KG1 (cell line): ENCODE measurements at regions not wholly inside any gene's neighbourhood (a gene's known extent, or its start where the extent isn't known, plus 50 kb on each side); places are given as distances from the start of the nearest gene placed in this dataset.
"Not testable (repeated sequence)": the region's sequence is repeated elsewhere in the genome, so short reads cannot be mapped to it uniquely, and the experiment has no call there.

Source experiments
- DNase-seq: peaks from one replicate; lab custom pipeline; 2025; lab: John Stamatoyannopoulos, UW

GRCh38 chr10:128579280-128579865 lies 453.1 kb upstream of the MKI67 start:
- no peak for DNase-seq

GRCh38 chr10:128579901-128580300 lies 453.7 kb upstream of the MKI67 start:
- DNase-seq, result no peak

DNA sequence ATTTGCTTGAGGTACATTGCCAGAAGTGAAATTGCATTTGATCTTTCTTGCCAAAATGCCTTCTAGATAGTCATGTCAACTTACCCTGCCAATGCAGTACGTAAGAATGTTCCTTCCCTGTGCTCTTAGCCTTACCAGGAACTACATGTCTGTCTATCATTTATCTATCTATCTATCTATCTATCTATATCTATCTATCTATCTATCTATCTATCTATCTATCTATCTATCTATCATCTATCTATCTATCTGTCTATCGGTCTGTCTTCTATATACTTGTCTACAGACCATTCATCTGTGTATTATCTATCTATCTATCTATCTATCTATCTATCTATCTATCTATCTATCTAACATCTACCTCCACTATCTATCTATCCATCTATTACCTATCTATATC lies 456.9 kb upstream of the MKI67 start:
- DNase-seq, result not testable (repeated sequence)

GRCh38 chr10:128586599-128586998 lies 460.4 kb upstream of the MKI67 start:
- not testable (repeated sequence) for DNase-seq

DNA sequence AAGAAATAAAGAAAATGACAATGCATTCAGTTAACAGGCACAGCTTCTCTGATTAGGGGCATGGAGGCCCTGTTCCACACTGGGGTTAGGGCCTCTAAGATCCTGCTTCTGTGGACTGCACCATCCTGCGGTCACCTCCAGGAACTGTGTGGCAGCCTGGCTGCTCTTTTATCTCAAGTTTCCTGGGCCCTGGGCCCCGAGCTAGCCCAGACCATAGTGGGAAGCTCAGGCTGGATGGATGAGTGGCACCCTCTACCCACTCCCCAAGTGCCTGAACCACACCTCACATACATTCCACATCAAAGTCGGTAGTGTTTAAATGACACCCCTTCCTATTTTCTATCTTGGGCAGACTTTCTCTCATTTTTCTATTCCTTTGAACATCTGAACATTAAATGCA lies 461.5 kb upstream of the MKI67 start:
- no peak for DNase-seq

DNA sequence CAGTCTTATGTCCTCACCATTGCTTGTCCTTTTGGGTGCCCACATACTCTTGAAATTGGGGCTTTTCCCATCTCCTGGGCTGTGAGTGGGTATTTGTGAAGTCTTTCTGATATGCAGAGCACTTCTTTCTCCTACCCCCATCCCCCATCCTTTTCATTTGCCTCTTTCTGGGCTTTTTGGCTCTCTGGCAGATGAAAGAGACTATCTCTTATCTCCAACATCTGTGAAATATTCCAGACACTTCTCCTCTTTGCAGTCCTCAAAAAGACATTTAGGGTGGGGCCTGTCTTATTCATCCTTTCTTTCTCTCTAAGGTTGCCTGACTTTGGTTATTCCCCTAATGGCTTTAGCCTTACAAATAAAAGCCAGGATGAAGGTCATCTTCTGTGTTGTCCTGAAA lies 462.2 kb upstream of the MKI67 start:
- DNase-seq, result no peak

DNA sequence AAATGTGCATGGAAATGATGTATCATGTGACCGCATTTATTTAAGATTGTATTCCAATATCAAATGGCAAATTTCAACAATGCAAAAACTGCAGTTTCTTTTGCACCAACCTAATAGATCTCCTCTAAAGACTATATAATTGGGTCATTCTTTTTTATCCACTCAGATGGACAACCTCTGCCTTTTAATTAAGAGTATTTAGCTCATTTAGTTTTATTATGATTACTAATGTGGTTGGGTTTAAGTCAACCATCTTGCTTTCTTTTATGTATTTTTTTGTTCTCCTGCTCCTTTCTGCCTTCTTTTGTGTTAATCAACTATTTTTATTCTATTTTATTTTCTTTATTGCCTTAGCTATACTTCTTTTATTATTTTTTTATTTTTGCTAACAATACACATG lies 468.5 kb upstream of the MKI67 start:
- no peak for DNase-seq

DNA sequence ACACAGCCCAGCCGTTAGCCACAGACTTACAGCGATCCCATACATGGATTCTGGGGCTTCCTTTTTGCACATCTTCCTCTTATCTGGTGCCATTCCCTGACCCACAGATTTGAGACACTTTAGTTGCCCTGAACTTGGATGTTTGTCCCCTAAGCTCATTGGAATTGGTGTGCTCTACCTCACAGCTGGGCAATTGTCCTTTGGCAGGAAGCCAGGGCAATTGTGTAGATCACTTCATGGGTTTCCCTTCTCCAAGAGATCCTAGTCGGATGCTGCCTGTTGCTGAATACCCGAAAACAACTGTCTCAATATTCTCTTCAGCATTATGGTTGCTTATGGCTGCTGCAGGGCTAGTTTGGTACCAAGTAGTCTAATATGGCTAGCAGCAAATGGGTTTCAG lies 470.7 kb upstream of the MKI67 start:
- no peak for DNase-seq

- DNase-seq, result no peak
Measured at GRCh38 chr10:128599030-128599429, 472.8 kb upstream of the MKI67 start.

GRCh38 chr10:128599538-128599937 lies 473.3 kb upstream of the MKI67 start:
- no peak for DNase-seq

- no peak for DNase-seq
Measured at GRCh38 chr10:128602183-128602582, 476.0 kb upstream of the MKI67 start.

DNA sequence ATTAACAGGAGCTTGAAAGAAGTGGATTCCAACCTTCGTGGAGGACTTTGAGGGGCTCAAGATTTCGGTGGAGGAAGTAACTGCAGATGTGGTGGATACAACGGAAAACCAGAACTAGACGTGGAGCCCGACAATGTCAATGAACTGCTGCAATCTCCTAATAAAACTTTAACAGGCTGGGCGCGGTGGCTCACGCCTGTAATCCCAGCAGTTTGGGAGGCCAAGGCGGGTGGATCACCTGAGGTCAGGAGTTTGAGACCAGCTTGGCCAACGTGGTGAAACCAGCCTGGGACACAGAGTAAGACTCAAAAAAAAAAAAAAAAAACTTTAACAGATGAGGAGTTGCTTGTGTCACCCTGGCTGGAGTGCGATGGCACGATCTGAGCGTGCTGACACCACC lies 477.8 kb upstream of the MKI67 start:
- DNase-seq, result no peak

DNA sequence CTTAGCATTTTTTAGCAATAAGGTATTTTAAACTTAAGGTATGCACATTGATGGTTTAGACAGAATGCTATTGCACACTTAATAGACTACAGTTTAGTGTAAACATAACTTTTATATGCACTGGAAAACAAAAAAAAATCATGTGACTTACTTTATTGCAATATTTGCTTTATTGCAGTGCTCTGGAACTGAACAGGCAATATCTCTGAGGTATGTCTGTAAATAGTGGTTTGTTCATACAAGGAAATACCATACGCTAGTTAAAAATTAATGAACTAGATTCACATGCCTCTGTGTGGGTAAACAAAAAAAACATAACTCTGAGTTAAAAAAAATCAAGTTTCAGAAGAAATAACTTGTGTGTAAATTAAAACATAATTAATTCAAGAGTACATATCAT lies 479.0 kb upstream of the MKI67 start:
- DNase-seq, result no peak

GRCh38 chr10:128606055-128606454 lies 479.8 kb upstream of the MKI67 start:
- no peak for DNase-seq

GRCh38 chr10:128608791-128609190 lies 482.6 kb upstream of the MKI67 start:
- no peak for DNase-seq

DNA sequence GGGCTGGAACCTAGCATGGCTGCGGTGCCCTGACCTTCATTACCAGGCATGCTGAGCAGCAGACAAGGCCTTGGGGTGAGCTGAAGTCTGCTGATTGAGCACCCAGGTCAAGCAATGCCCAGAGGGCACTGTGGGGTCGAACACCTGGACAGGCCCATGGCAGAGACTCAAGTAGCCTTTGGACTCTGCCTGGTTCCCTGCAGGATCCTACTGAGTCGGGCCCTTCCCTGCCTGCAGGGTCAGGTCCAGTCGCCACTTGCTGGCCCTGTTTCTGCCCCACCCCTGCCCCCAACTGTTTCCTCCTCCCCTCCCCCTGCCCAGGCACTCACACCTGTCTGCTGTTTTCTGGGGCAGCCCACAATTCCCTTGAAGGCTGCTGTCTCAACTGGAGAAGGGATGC lies 483.2 kb upstream of the MKI67 start:
- DNase-seq, result no peak

- DNase-seq, result no peak
Measured at GRCh38 chr10:128610113-128610512, 483.9 kb upstream of the MKI67 start.

GRCh38 chr10:128612195-128612594 lies 486.0 kb upstream of the MKI67 start:
- DNase-seq, result no peak

- DNase-seq, result no peak
Measured at GRCh38 chr10:128612631-128613030, 486.4 kb upstream of the MKI67 start.

GRCh38 chr10:128614016-128614605 lies 487.9 kb upstream of the MKI67 start:
- DNase-seq, result no peak

- no peak for DNase-seq
Measured at GRCh38 chr10:128614802-128615553, 488.8 kb upstream of the MKI67 start.

DNA sequence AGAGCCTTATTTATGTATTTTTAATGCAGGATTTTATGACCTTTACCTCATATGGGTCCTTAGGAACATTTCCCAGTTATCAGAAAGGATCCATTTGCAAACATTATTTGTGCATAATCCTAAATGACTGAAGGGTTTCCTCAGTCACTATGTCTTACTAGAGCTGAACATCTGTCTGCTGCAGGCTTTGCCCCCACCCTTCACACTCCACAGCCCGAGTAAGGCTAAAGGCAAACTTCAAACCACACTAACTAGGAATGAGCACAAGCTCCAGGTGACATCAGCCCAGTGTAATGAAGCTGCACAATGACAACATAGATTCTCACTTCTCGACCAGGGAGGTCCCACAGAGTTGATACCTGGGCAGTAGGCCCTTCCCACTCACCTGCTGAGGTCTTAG lies 491.3 kb upstream of the MKI67 start:
- no peak for DNase-seq

GRCh38 chr10:128622706-128623105 lies 496.5 kb upstream of the MKI67 start:
- no peak for DNase-seq

DNA sequence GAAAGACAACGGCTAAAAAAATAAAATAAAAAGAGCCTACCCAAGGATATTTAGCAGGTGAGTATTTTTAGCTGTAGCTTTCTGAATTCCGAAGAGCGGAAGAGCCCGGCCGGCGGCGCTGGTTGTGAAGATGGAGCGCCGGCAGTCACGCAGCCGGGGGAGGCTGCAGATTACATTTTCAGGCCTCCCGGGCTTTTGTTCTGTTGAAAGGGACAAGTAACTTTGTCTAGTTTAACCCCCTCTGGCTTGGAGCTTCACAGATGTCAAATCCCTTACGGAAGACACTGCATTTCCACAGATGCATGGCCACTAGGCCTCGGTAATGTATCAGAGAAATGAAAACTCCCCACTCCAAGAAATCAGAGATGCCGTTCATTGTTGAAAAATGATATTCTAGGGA lies 497.6 kb upstream of the MKI67 start:
- no peak for DNase-seq
